ENCODE measurements at regions not wholly inside any gene's neighbourhood (a gene's known extent, or its start where the extent isn't known, plus 50 kb on each side); places are given as distances from the start of the nearest gene placed in this dataset.

DNA sequence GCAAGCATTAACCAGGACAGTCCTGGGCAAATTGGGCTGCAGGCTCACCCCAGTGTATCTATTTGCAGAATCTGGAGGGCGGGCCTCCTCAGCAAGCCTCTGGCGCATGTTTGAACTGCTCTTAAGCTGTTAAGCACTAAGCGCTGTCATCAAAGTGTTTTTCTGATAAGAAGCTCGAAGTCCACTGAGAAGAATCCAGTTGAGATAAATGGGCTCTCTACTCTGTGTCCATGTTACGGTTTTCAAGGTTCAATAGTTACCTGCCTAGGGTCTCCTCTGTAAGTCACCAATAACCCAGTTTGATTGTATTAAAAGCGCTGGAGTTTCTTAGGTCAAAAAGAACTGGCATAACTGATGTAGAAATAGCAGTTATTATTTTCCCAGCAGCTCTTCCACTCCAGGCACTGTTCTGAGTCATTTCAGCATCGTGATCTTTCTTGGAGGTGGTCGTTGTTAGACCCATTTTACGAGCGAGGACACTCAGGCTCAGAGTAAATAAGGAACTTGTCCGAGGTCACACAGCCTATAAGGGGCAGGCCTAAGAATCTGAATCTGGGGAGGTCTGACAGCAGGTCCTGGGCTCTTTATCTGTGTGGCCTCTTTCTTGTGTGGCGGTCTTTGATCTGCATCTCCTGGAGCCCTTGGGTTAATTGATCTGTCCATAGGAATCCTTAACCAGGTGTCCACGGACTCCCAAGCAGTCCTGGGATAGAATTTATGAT lies 207.4 kb upstream of the ZNF217 start:
- no peak for DNase-seq (ENCODE audit: low read depth)
- no peak overlapping the region for H3K4me3 ChIP-seq (ENCODE audit: low read depth, low read length)
- TF ChIP-seq, protein P1, sequence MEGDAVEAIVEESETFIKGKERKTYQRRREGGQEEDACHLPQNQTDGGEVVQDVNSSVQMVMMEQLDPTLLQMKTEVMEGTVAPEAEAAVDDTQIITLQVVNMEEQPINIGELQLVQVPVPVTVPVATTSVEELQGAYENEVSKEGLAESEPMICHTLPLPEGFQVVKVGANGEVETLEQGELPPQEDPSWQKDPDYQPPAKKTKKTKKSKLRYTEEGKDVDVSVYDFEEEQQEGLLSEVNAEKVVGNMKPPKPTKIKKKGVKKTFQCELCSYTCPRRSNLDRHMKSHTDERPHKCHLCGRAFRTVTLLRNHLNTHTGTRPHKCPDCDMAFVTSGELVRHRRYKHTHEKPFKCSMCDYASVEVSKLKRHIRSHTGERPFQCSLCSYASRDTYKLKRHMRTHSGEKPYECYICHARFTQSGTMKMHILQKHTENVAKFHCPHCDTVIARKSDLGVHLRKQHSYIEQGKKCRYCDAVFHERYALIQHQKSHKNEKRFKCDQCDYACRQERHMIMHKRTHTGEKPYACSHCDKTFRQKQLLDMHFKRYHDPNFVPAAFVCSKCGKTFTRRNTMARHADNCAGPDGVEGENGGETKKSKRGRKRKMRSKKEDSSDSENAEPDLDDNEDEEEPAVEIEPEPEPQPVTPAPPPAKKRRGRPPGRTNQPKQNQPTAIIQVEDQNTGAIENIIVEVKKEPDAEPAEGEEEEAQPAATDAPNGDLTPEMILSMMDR (conservative IDR thresholded peaks at IDR 0.05; ENCODE audit: low read depth, low read length): no peak

DNA sequence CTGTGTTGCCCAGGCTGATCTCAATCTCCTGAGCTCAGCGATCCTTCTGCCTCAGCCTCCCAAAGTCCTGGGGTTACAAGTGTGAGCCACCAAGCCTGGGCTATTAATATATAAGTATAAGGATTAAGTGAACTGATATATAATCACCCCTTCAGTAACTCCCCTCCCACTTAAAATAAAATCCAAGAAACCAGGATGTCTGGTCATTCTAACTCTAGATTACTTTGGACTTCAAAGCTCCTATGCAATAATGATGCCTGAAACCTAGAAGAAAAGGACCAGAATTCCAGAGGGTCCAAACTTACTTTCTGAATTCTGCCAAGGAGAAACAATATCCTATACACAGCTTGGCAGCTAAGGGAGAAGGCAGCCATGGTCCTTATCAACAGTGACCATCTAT lies 206.8 kb upstream of the ZNF217 start:
- no peak overlapping the region for H3K4me3 ChIP-seq (ENCODE audit: low read depth, low read length)
- TF ChIP-seq, protein P1 (conservative IDR thresholded peaks at IDR 0.05; ENCODE audit: low read depth, low read length): no peak
- DNase-seq (ENCODE audit: low read depth): no peak

DNA sequence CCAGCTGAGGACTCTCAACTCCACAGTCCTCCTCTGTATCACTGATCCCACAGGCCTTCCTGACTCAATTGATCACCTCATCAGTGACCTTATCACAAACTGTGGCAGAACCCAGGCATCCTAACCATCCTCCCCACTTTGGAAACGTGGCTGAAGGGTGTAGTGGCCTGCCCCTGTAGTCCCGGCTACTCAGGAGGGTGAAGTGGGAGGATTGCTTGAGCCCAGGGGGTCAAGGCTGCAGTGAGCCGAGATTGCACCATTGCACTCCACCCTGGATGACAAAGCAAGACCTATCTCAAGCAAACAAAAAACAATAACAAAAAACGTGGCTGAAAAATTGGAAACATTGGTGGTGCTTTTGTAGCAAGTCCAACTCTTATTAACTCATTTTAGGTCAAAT lies 203.4 kb upstream of the ZNF217 start:
- no peak overlapping the region for H3K4me3 ChIP-seq (ENCODE audit: low read depth, low read length)
- DNase-seq (ENCODE audit: low read depth): no peak
- TF ChIP-seq, protein P1 (conservative IDR thresholded peaks at IDR 0.05; ENCODE audit: low read depth, low read length): no peak

DNA sequence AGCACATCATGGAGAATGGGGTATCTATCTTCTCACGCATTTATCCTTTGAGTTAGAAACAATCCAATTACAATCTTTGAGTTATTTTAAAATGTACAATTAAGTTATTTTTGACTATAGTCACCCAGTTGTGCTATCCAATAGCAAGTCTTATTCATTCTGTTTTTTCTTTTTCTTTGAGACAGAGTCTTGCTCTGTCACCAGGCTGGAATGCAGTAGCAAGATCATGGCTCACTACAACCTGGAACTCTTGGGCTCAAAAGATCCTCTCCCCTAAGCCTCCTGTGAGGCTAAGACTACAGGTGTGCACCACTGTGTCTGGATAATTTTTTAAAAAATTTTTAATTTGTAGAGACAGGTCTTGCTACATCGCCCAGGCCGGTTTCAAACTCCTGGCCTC lies 201.5 kb upstream of the ZNF217 start:
- TF ChIP-seq, protein P1 (conservative IDR thresholded peaks at IDR 0.05; ENCODE audit: low read depth, low read length): no peak
- no peak overlapping the region for H3K4me3 ChIP-seq (ENCODE audit: low read depth, low read length)
- peak; percentile 13 for DNase-seq (ENCODE audit: low read depth)

DNA sequence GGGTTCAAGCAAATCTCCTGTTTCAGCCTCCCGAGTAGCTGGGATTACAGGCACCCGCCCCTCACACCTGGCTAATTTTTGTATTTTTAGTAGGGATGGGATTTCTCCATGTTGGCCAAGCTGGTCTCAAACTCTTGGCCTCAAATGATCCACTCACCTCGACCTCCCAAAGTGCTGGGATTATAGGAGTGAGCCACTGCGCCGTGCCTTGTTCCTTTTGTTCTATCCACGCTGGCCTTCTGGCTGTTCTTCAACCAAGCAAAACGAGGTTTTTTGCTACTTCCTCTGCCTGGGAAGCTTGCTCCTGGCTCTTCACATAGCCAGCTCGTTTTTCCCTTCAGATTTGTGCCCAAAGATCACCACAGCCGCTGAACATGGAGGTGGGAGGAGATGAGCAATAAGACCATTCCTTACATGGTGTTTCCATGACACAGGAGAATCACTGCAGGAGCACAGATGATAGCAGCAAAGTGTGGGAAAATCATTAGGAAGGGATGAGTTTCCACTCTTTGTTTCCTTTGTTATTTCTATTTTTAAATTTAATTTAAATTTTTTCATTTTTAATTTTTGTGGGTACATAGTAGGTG lies 201.0 kb upstream of the ZNF217 start:
- no peak overlapping the region for H3K4me3 ChIP-seq (ENCODE audit: low read depth, low read length)
- TF ChIP-seq, protein P1 (conservative IDR thresholded peaks at IDR 0.05; ENCODE audit: low read depth, low read length): no peak
- DNase-seq (ENCODE audit: low read depth): peak; percentile 8

DNA sequence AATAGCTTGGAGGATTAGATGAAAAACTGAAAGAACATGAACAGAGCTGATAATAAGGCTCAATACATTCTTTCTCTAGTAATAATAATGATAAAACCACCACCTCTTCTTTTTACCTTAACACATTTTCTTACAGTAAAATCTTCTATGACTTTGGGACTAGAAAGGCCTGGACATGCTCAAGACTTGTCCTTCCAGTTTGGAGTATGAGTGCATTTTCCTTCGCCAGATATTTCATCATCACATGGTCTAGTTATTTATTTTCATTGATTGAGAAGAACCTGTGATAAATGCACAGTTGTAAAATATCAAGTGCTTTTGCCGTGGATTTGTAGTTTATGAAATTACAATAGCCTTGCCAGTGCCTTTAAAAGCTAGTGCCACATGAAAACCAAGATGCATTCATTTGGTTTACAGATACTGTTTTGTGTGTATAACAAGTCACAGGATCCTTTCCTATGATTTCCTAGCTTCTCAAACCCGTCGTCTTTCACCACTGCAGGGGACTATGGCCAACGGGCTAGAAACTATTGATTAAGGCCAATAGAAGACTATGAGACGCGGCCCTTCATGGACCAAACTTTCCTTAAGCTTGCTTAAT lies 200.2 kb upstream of the ZNF217 start:
- DNase-seq (ENCODE audit: low read depth): no peak
- TF ChIP-seq, protein P1 (conservative IDR thresholded peaks at IDR 0.05; ENCODE audit: low read depth, low read length): no peak
- no peak overlapping the region for H3K4me3 ChIP-seq (ENCODE audit: low read depth, low read length)

All from choroid plexus epithelial cell (primary cell).